ENCODE measurements at regions not wholly inside any gene's neighbourhood (a gene's known extent, or its start where the extent isn't known, plus 50 kb on each side); places are given as distances from the start of the nearest gene placed in this dataset.
"Not testable (repeated sequence)": the region's sequence is repeated elsewhere in the genome, so short reads cannot be mapped to it uniquely, and the experiment has no call there.

GRCh38 chrX:8105531-8105930 lies 65.5 kb downstream of the VCX2 start:
- no peak for DNase-seq

- no peak for DNase-seq
Observed at GRCh38 chrX:8103655-8104054, 67.4 kb downstream of the VCX2 start.

- no peak for DNase-seq
Observed at GRCh38 chrX:8091510-8091909, 79.6 kb downstream of the VCX2 start.

GRCh38 chrX:8090906-8091305 lies 80.2 kb downstream of the VCX2 start:
- no peak for DNase-seq

GRCh38 chrX:8090482-8090881 lies 80.6 kb downstream of the VCX2 start:
- no peak for DNase-seq

GRCh38 chrX:8089141-8089540 lies 81.9 kb downstream of the VCX2 start:
- no peak for DNase-seq

GRCh38 chrX:8084006-8084405 lies 87.1 kb downstream of the VCX2 start:
- DNase-seq, result no peak

GRCh38 chrX:8083286-8083685 lies 87.8 kb downstream of the VCX2 start:
- DNase-seq, result no peak

GRCh38 chrX:8075636-8076035 lies 95.4 kb downstream of the VCX2 start:
- no peak for DNase-seq

- no peak for DNase-seq
Observed at GRCh38 chrX:8067754-8068462, 103.2 kb downstream of the VCX2 start.

- no peak for DNase-seq
Observed at GRCh38 chrX:8052909-8053308, 118.2 kb downstream of the VCX2 start.

GRCh38 chrX:8049827-8050226 lies 121.2 kb downstream of the VCX2 start:
- no peak for DNase-seq

GRCh38 chrX:8048466-8048865 lies 121.3 kb upstream of the PNPLA4 start:
- no peak for DNase-seq

- DNase-seq, result no peak
Observed at GRCh38 chrX:8044947-8045346, 117.7 kb upstream of the PNPLA4 start.

GRCh38 chrX:8043546-8043945 lies 116.3 kb upstream of the PNPLA4 start:
- DNase-seq, result no peak

GRCh38 chrX:8043121-8043520 lies 115.9 kb upstream of the PNPLA4 start:
- DNase-seq, result no peak

GRCh38 chrX:8042304-8042703 lies 115.1 kb upstream of the PNPLA4 start:
- no peak for DNase-seq

- not testable (repeated sequence) for DNase-seq
Observed at GRCh38 chrX:8039711-8040110, 112.5 kb upstream of the PNPLA4 start.

- no peak for DNase-seq
Observed at GRCh38 chrX:8037593-8038348, 110.6 kb upstream of the PNPLA4 start.

- no peak for DNase-seq
Observed at GRCh38 chrX:8036914-8037313, 109.7 kb upstream of the PNPLA4 start.

- no peak for DNase-seq
Observed at GRCh38 chrX:8034058-8034457, 106.8 kb upstream of the PNPLA4 start.

GRCh38 chrX:8033175-8033574 lies 106.0 kb upstream of the PNPLA4 start:
- DNase-seq, result no peak

GRCh38 chrX:8030361-8030760 lies 103.1 kb upstream of the PNPLA4 start:
- no peak for DNase-seq

- no peak for DNase-seq
Observed at GRCh38 chrX:8027827-8028226, 100.6 kb upstream of the PNPLA4 start.

- DNase-seq, result no peak
Observed at GRCh38 chrX:8025705-8026104, 98.5 kb upstream of the PNPLA4 start.

Measured in CD4-positive, alpha-beta T cell treated with Interleukin-17A for 4 hours (primary cell).